NCI-H1417 (cell line): ENCODE measurements at regions not wholly inside any gene's neighbourhood (a gene's known extent, or its start where the extent isn't known, plus 50 kb on each side); places are given as distances from the start of the nearest gene placed in this dataset.

Source experiments
- DNase-seq, 3 experiments: peaks; one replicate each; lab custom pipeline; 2025; lab: John Stamatoyannopoulos, UW

GRCh38 chr21:38933731-38934130 is 128.0 kb downstream of the ETS2 start:
- DNase-seq, result no peak

- DNase-seq, result no peak
Observed at GRCh38 chr21:38931291-38931690, 125.6 kb downstream of the ETS2 start.

GRCh38 chr21:38930853-38931252 is 125.1 kb downstream of the ETS2 start:
- DNase-seq, result no peak

DNA sequence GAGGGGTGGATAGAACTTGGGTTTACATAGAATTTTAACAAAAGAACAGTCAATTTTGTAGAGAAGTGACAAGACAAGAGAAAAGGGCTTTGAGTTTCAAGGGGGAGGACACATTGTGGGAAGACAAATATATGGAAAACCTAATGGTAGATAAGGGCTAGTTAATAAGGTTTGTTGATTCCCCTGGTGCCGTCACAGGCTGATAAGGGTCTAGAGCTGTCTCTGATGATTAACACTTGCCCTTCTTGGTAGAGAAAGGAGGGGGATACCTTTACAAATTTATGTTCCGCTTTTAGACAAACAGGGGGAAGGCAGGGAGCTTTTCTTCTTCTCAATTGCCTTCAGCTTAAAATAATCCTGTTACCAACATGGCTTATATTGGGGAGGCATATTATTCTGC is 124.3 kb downstream of the ETS2 start:
- no peak for DNase-seq

- DNase-seq, result no peak
Observed at GRCh38 chr21:38929652-38930051, 123.9 kb downstream of the ETS2 start.

- no peak for DNase-seq
Observed at GRCh38 chr21:38929142-38929541, 123.4 kb downstream of the ETS2 start.

GRCh38 chr21:38927776-38928175 is 122.0 kb downstream of the ETS2 start:
- DNase-seq, result no peak

DNA sequence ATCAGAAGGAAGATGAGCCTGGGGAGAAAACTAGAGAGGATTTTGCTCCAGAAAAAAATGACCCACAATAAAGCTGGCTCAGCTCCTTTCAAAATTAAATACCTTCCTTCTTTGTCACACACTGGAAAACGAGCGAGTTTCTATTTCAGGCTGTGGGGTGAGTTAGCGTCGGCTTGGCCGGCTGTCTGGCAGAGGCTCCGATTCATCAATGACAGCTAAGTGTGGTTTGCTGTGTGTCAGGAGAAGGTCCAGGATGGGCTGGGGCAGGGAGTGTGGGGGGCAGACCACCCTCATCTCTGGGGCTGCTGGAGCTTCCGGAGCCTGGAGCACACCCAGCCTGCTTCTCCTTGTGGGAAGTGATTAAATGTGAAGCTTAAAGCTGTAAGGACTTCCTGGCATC is 120.2 kb downstream of the ETS2 start:
- DNase-seq, result no peak

DNA sequence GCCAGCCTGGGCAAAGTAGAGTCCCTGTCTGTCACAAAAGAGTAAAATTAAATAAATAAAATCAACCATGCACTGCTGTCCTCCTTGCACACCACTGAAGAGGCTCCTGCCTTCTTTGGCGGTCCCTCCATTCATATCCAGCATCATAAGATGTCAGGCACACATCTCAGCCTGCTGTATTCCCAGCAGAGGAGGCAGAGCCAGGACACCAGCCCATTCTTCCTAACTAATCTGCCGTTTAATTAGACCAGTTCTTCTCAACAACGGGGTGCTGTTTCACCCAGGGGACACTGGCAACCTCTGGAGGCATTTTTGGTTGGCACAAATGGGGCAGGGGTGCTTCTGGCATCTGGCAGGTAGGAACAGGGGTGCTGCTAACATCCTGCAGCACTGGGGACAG is 119.7 kb downstream of the ETS2 start:
- no peak for DNase-seq

GRCh38 chr21:38924954-38925353 is 119.2 kb downstream of the ETS2 start:
- DNase-seq, result no peak

DNA sequence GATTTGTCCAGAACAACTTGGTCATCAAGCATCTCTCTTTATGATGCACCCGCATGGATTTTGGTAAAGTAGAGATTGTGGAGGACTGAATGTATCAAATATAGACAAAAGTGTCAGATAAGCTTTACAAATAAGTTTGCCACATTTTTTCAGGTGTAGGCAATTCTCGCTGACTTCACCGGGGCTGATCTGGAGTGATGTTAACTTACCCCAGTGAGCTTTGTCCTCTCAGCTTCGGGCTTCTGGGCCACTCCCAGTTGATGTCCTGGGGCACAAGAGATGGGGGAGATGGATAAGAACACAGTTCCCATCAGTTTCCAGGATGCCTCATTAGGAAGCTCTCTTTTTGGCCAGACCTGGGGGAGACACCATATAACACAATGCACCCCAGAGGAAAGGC is 117.7 kb downstream of the ETS2 start:
- DNase-seq, result no peak

DNA sequence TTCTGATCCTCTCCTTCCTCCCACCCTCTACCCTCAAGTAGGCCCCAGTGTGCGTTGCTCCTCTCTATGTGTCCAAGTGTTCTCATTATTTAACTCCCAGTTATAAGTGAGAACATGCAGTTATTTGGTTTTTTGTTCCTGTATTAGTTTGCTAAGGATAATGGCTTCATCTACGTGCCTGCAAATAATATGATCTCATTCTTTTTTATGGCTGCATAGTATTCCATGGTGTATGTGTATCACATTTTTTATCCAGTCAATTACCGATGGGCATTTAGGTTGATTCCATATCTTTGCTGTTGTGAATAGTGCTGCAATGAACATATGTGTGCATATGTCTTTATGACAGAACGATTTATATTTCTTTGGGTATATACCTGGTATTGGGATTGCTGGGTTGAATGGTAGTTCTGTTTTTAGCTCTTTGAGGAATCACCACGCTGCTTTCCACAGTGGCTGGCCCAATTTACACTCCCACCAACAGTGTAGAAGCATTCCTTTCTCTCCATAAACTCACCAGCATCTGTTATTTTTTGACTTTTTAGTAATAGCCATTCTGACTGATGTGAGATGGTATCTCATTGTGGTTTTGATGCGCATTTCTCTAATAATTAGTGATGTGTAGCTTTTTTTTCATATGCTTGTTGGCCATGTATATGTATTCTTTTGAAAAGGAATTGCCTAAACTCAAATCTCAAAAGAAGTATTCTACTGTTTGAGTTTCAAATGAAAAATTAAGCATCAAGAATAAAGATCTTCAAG is 116.9 kb downstream of the ETS2 start:
- DNase-seq, result no peak

DNA sequence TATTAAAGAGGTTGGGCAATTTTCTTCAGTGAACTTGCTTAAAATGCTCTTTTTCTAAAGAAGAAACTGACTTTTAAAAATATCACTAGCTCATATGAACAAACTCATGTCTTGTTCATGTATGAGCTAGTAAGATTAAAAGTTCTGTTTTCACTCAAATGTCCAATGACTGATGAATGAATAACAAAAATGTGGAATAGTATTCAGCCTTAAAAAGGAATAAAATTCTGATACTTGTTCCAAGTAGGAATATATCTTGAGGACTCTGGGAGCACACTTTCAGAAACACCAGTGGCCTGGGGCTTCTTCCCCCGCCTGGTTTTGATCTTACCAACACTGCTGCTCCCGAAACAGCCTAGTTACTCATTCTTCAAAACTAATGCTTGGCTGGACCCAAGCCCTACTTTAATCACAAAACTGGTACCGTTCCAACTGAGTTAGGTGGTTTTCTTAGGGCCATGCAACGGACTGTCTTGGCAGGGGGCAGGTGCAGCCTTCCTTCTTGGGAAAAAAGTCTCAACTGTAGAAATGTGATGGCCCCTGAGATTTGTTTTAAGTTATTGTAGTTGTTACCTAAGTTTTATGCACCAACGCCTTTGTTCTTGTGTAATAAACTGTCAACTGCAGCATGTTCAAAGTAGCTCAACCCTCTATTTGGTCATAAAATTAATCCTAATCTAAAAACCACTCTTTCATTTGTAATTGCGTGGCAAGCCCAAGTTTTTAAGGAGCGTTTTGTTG is 116.0 kb downstream of the ETS2 start:
- no peak for DNase-seq

DNA sequence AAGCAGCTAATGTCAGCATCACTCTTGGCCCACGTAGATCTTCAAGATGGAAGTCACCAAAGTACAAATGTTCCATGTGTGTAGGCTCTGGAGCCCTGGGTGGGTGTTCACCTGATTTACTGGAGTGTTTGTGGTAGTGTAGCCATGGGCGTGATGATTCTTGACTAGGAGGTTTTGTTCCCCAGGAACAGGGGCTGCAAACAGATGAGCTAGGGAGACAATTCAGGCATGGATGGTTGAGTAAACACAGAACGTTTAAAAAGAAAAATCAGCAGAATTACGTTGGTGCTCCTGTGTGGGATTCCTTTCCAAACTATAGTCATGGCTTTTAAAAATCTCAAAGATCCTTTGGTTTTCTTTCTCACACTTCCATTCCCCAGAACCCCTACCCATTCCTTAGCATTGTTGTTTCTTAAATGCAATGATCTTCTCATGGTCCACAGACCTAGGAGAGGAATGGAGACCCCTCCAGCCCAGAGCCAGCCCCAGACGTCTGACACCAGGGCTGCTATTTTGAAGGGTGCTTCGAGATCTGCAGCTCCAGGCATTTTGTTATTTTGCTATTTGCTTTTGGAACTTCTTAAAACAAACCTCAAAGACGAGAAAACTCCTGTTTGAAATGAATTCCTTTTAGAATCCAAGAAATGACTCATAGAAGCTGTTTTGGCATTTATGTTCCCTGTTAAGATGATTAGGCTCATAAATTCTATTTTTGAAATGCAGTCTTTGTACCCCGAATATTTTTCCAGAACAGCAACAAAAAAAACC is 115.1 kb downstream of the ETS2 start:
- DNase-seq, result no peak

DNA sequence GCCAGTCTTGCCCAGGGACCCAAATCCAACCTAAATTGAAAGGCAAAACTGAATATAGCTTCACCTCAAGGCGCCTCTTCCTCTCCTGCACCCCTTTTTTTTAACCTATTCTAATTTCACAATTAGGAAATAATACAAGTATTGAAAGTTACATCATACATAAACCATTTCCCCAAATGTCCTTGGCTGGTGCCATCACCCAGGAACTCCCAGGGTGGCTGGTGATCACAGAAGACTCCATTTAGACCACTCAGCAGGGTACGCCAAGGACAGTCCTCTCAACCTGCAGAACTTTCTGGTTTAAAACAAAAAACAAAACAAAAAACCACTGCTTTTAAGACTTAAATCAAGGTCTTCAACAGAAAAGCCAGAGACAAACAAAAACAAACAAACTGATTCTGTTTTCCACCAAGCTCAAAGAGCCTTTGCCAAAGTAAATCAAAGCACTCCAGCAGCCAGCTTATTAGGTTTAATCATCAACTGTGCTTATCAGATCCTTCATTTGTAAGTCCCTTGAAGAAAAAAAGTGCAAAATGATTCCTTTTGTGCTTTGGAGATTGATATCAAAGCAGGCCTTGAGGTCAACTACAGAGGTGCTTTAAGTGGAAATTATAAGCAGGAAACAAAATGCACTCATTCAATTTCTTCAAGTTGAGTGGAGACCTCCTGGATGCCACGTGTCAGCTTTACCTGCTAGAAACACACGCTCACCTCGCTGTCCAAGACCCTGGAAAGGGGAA is 113.0 kb downstream of the ETS2 start:
- peak in 1 of 3 experiments; percentile 17 for DNase-seq

DNA sequence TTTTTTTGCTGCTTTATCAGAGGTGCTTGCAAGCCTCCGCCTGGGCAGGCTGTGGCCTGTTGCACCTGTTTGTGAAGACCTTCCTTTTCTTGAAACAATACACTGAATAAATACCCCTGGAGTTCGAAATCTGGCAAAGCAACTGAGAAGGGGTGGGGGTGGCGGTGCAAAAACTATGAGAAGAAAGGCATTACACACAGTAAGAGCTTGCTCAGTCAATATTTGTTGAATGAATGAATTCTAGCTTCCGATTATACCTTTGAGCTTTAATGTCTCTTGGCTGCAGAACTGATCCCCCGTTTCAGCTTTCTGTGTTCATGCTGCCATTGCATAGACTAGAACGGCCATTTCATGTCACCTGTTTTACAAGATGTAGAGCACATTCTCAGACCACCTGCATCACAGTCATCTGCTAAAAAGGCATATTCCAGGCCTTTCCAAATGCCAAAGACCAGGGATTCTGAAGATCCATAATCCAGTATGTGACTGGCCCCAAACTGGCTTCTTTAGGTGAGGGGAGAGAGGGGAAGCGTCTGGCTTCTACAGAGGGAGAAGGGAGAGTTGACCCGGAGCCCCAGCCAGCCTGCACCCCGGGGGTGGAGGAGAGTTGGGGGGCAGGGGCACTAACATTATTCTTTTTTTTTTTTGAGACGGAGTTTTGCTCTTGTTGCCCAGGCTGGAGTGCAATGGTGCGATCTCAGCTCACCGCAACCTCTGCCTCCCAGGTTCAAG is 111.5 kb downstream of the ETS2 start:
- DNase-seq, result peak; percentile 71 to 92 (median 75)

DNA sequence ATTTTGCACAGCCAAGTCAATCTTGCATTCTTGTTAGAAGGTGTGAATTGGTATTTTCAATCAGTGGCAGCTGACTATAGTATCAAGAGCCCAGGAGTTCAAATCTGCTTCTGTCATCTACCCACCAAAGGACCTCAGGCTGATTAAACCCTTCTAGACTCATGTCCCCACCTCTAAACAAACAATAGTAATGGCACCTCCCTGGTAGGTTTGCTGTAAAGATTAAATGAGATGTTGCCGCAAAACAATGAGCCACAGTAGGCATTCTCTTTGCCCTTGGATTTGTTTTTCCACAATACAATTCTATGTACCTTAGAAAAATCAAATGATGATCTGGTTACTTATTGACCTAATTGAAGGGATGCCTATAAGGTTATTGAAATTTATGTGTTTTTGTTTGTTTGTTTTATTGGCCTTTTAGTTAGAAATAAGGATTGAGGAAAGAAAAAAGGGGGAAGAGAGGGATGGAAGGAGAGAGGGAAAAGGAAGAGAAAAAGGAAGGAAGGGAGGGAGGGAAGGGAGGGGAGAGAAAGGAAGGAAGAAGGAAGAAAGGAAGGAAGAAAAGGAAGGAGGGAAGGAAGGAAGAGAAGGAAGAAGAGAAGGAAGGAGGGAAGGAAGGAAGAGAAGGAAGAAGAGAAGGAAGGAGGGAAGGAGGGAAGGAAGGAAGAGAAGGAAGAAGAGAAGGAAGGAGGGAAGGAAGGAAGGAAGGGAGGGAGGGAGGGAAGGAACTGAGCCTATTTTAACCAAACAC is 110.7 kb downstream of the ETS2 start:
- peak in 2 of 3 experiments; percentile 17 to 44 for DNase-seq

GRCh38 chr21:38915546-38915945 is 109.8 kb downstream of the ETS2 start:
- no peak for DNase-seq

GRCh38 chr21:38914528-38915293 is 109.0 kb downstream of the ETS2 start:
- peak; percentile 35 to 69 (median 39) for DNase-seq
